HCT116 (cell line): ENCODE measurements at regions not wholly inside any gene's neighbourhood (a gene's known extent, or its start where the extent isn't known, plus 50 kb on each side); places are given as distances from the start of the nearest gene placed in this dataset.

Experiments used
- ATAC-seq: fragments of 200-7000 bp; cut with Tn5 transposase; 2 replicates; pipeline ENCODE4 v1.9.1; 2020; ENCODE audit warnings: mild to moderate bottlenecking, moderate library complexity
- BruUV-seq: library from RNA; stranded (reverse); fragments of 400-500 nt; replicated peaks from 2 replicates; lab custom pipeline; 2021; lab: Mats Ljungman, UMichigan
- CTCF ChIA-PET: fragments of 300-600 bp; sonication (Branson Sonifier 250); formaldehyde crosslinking; loops from one replicate; lab custom pipeline; 2021; ENCODE audit warnings: antibody characterized with exemption; lab: Charles Lee
- POLR2A ChIA-PET: fragments of 300-600, 350-600 bp; sonication (Branson Sonifier 250); formaldehyde crosslinking; loops from one replicate; lab custom pipeline; 2021; ENCODE audit warnings: antibody characterized with exemption; lab: Charles Lee
- RAD21 ChIA-PET, 2 experiments: fragments of 300-600 bp; sonication (Branson Sonifier 250); formaldehyde crosslinking; loops; one replicate each; lab custom pipeline; 2023; ENCODE audit warnings: low total read pairs in 2 of 2; ENCODE audit not compliant: uncharacterized antibody in 2 of 2, unreplicated experiment in 2 of 2, low non-redundant PET in 1 of 2; lab: Charles Lee
- DNase-seq: peaks from one replicate; pipeline ENCODE4 v3.0.0-alpha.2; 2010; ENCODE audit warnings: low read depth, low spot score
- H2AFZ ChIP-seq: fragments of 200-600 bp; shearing (Covaris generic), sonication (generic); 2 replicates; pipeline ENCODE4 v1.6.1; 2017; ENCODE audit warnings: low read depth, mixed run types, mixed read lengths, antibody characterized with exemption, low read length; ENCODE audit not compliant: poor library complexity, severe bottlenecking
- H3K27ac ChIP-seq: 2 replicates; pipeline ENCODE4 v1.5.1; 2012; ENCODE audit warnings: low read depth, low read length
- H3K27me3 ChIP-seq: fragments of 200-600 bp; sonication (generic); 2 replicates; pipeline ENCODE4 v1.6.1; 2016; ENCODE audit warnings: mixed run types, low read length, mixed read lengths; ENCODE audit not compliant: insufficient read depth
- H3K36me3 ChIP-seq, 2 experiments: fragments of 200-500 bp in 1 of 2; fragments of 200-600 bp in 1 of 2; sonication (Bioruptor generic) in 1 of 2; sonication (generic) in 1 of 2; 2 replicates each; pipeline versions ENCODE4 v1.5.1 to v1.6.1; 2014 to 2016; ENCODE audit warnings: low read length in 2 of 2, inconsistent platforms in 1 of 2, mixed read lengths in 1 of 2, mixed run types in 1 of 2; ENCODE audit not compliant: insufficient read depth in 2 of 2, control insufficient read depth in 1 of 2
- H3K4me1 ChIP-seq, 2 experiments: fragments of 200-600 bp in 1 of 2; sonication (generic) in 1 of 2; 2 replicates each; pipeline versions ENCODE4 v1.5.1 to v1.6.1; 2012 to 2017; ENCODE audit warnings: low read length in 2 of 2, inconsistent platforms in 1 of 2, mild to moderate bottlenecking in 1 of 2, mixed read lengths in 1 of 2, mixed run types in 1 of 2, moderate library complexity in 1 of 2; ENCODE audit not compliant: insufficient read depth in 2 of 2, control insufficient read depth in 1 of 2
- H3K4me2 ChIP-seq: fragments of 200-600 bp; sonication (generic); 2 replicates; pipeline ENCODE4 v1.6.1; 2017; ENCODE audit warnings: mixed run types, low read length, mixed read lengths
- H3K4me3 ChIP-seq, 2 experiments: fragments of 200-600 bp in 1 of 2; sonication (generic) in 1 of 2; replicated peaks in 1 of 2; 2 replicates each; pipeline ENCODE4 v1.5.1; 2011 to 2016; ENCODE audit warnings: low read length in 2 of 2, control low read depth in 1 of 2, low read depth in 1 of 2, mild to moderate bottlenecking in 1 of 2, mixed read lengths in 1 of 2, mixed run types in 1 of 2
- H3K79me2 ChIP-seq: fragments of 200-600 bp; sonication (generic); 2 replicates; pipeline ENCODE4 v1.6.1; 2017; ENCODE audit warnings: mild to moderate bottlenecking, mixed run types, low read length, moderate library complexity, mixed read lengths; ENCODE audit not compliant: insufficient read depth
- H3K9ac ChIP-seq: fragments of 200-600 bp; sonication (generic); 2 replicates; pipeline ENCODE4 v1.6.1; 2016; ENCODE audit warnings: low read length, mixed read lengths
- H3K9me2 ChIP-seq: fragments of 200-600 bp; sonication (generic), shearing (Covaris generic); 2 replicates; pipeline ENCODE4 v1.6.1; 2017; ENCODE audit warnings: mixed run types, mild to moderate bottlenecking, moderate library complexity; ENCODE audit not compliant: insufficient read depth
- H3K9me3 ChIP-seq, 2 experiments: fragments of 200-500 bp in 1 of 2; fragments of 200-600 bp in 1 of 2; sonication (Bioruptor generic) in 1 of 2; sonication (generic) in 1 of 2; 2 replicates each; pipeline ENCODE4 v1.6.1; 2014 to 2017; ENCODE audit warnings: low read length in 2 of 2, mixed read lengths in 2 of 2, inconsistent platforms in 1 of 2, low read depth in 1 of 2, mild to moderate bottlenecking in 1 of 2, mixed run types in 1 of 2, moderate library complexity in 1 of 2; ENCODE audit not compliant: control insufficient read depth in 1 of 2, insufficient read depth in 1 of 2
- H4K20me1 ChIP-seq: fragments of 200-600 bp; sonication (generic), shearing (Covaris generic); 2 replicates; pipeline ENCODE4 v1.6.1; 2017; ENCODE audit warnings: mixed run types, mild to moderate bottlenecking, moderate library complexity; ENCODE audit not compliant: insufficient read depth
- SP1 ChIP-seq: IDR thresholded peaks from 2 replicates; pipeline ENCODE4 v1.6.1; 2012; ENCODE audit warnings: low read depth
- intact Hi-C: fragments of 100-400 bp; cut with micrococcal nuclease; formaldehyde crosslinking; loops from 2 replicates; pipeline ENCODE4 v1.10.0; 2022
- TF ChIP-seq, protein P1 (sequence below): IDR thresholded peaks from 2 replicates; pipeline ENCODE4 v1.6.1; 2012; ENCODE audit warnings: low read depth
- TF ChIP-seq, protein P2 (sequence below): IDR thresholded peaks from 2 replicates; pipeline ENCODE4 v1.6.1; 2012
- TF ChIP-seq, protein P3 (sequence below), 3 experiments: fragments of 200-600 bp in 1 of 3; sonication (generic) in 1 of 3; IDR thresholded peaks in 2 of 3; conservative IDR thresholded peaks in 1 of 3; 2 replicates each; pipeline ENCODE4 v1.5.1; 2012 to 2017; ENCODE audit warnings: low read depth in 2 of 3, low read length in 2 of 3, antibody characterized with exemption in 1 of 3, borderline replicate concordance in 1 of 3, control low read depth in 1 of 3, mild to moderate bottlenecking in 1 of 3, mixed read lengths in 1 of 3, mixed run types in 1 of 3, moderate library complexity in 1 of 3; ENCODE audit not compliant: insufficient read depth in 1 of 3

DNA sequence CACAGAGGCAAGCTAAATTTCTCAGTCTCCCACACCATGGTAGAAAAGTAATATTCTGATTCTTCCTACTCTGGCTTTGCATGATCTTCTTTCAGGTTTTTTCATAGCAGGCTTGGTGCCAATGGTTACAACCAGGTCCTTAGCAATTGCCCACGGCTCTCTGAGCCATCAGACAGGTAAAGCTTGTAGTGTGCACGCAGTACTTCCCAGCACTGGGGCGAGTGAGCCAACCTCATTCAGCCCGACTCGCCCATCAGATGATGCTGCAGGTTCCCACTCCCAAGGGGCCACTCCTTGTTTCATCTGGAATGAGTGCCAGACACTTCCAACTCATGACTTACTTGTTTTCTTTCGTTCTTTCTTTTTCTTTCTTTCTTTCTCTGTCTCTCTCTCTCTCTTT, 78.3 kb downstream of the PERP start (continued):
- TF ChIP-seq, protein P1, sequence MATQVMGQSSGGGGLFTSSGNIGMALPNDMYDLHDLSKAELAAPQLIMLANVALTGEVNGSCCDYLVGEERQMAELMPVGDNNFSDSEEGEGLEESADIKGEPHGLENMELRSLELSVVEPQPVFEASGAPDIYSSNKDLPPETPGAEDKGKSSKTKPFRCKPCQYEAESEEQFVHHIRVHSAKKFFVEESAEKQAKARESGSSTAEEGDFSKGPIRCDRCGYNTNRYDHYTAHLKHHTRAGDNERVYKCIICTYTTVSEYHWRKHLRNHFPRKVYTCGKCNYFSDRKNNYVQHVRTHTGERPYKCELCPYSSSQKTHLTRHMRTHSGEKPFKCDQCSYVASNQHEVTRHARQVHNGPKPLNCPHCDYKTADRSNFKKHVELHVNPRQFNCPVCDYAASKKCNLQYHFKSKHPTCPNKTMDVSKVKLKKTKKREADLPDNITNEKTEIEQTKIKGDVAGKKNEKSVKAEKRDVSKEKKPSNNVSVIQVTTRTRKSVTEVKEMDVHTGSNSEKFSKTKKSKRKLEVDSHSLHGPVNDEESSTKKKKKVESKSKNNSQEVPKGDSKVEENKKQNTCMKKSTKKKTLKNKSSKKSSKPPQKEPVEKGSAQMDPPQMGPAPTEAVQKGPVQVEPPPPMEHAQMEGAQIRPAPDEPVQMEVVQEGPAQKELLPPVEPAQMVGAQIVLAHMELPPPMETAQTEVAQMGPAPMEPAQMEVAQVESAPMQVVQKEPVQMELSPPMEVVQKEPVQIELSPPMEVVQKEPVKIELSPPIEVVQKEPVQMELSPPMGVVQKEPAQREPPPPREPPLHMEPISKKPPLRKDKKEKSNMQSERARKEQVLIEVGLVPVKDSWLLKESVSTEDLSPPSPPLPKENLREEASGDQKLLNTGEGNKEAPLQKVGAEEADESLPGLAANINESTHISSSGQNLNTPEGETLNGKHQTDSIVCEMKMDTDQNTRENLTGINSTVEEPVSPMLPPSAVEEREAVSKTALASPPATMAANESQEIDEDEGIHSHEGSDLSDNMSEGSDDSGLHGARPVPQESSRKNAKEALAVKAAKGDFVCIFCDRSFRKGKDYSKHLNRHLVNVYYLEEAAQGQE: no peak

DNA sequence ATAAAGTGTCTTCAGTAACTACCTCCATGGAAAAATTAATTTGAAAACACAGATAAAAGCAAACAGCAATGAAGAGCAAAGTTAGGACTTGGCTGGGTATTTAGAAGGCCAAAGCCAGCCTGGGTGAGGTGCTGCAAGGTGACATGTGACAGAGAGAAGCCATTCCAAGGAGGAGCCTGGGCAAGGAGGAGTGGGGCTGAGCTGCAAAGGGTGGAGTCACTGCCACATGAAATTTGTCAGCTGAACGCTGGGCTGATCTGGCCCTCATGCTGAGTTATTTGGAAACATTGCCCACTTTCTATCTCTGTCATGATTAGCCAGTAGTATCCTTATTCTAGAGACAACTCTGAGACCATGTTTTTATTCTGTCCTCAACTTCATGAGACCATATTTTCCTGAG, 76.3 kb downstream of the PERP start:
- ATAC-seq (peak; percentile 52), DNase-seq (no peak)
- Histone ChIP-seq H3K79me2 (no peaks in the 10 kb centered on the region), H3K27me3 (no peaks in the 10 kb centered on the region), H3K4me1 (peaks cover 4 to 10% of the 10 kb centered on the region in 2 experiments; a peak in 3 of 4 replicates), H3K4me2 (no peak overlapping the region), H3K9me3 (no peaks in the 10 kb centered on the region), H3K27ac (no peak overlapping the region), H3K4me3 (no peak overlapping the region), H4K20me1 (no peaks in the 10 kb centered on the region), H3K36me3 (no peaks in the 10 kb centered on the region), H3K9me2 (no peaks in the 10 kb centered on the region), H2AFZ (peak overlapping the region; percentile 60), H3K9ac (no peak overlapping the region)
- ChIA-PET POLR2A (no interaction called here), CTCF (no interaction called here), RAD21 (no interaction called here)
- intact Hi-C loops: no loop called here
- BruUV-seq: no TSS peak
- no peak for TF ChIP-seq SP1
- TF ChIP-seq, protein P2, sequence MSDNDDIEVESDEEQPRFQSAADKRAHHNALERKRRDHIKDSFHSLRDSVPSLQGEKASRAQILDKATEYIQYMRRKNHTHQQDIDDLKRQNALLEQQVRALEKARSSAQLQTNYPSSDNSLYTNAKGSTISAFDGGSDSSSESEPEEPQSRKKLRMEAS: no peak
- TF ChIP-seq, protein P3, sequence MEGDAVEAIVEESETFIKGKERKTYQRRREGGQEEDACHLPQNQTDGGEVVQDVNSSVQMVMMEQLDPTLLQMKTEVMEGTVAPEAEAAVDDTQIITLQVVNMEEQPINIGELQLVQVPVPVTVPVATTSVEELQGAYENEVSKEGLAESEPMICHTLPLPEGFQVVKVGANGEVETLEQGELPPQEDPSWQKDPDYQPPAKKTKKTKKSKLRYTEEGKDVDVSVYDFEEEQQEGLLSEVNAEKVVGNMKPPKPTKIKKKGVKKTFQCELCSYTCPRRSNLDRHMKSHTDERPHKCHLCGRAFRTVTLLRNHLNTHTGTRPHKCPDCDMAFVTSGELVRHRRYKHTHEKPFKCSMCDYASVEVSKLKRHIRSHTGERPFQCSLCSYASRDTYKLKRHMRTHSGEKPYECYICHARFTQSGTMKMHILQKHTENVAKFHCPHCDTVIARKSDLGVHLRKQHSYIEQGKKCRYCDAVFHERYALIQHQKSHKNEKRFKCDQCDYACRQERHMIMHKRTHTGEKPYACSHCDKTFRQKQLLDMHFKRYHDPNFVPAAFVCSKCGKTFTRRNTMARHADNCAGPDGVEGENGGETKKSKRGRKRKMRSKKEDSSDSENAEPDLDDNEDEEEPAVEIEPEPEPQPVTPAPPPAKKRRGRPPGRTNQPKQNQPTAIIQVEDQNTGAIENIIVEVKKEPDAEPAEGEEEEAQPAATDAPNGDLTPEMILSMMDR (IDR thresholded peaks at IDR 0.05 in 2 of 3, conservative IDR thresholded peaks at IDR 0.05 in 1 of 3; ENCODE audit: borderline replicate concordance in 1 of 3, insufficient read depth in 1 of 3, low read depth in 2 of 3, low read length in 2 of 3): no peak
